ENCODE measurements at regions not wholly inside any gene's neighbourhood (a gene's known extent, or its start where the extent isn't known, plus 50 kb on each side); places are given as distances from the start of the nearest gene placed in this dataset.

DNA sequence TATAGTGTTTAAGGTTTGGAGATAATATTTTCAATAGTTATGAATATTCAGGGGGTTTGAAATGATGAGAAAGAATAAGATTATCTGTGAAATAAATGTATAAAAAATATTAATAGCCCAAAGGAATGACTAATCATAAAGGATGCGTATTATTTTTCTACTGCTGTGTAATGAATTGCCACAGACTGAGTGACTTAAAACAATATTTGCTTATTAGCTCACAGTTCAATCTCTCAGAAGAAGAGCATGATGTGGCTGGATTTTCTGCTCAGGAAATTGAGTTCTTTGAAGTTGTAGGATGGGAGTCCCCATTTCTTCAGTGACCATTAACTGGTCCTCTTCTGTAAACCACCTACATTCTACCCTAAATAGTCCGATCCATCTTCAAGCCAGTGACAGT lies 1680.8 kb upstream of the AGA start:
- no peak for TF ChIP-seq TAF1 (IDR thresholded peaks at IDR 0.05; ENCODE audit: borderline replicate concordance, low read depth, low read length)
- no peak for TF ChIP-seq POLR2A (IDR thresholded peaks at IDR 0.05; ENCODE audit: low read depth, low read length)
- no peak for TF ChIP-seq POLR2AphosphoS5 (IDR thresholded peaks at IDR 0.05; ENCODE audit: low read depth, low read length)
- FAIRE-seq (no peak), DNase-seq (ENCODE audit: insufficient read length) (no peak)

DNA sequence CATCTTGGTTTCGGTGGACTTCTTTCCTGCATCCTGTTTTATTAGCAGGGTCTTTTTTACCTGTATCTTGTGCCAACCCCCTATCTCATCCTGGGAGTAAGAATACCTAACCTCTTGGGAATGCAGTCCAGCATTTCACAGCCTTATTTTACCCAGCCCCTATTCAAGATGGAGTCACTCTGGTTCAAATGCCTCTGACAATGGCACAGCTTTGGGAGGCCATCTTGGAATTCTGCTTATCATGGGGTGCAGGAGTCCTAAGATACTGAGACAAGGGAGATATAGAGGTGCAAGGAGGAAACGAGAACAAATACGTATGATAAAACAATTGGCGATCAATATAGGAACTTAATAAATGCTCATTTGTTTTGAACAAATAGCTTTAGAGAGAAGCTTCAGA lies 1682.2 kb upstream of the AGA start:
- FAIRE-seq (no peak), DNase-seq (ENCODE audit: insufficient read length) (no peak)
- TF ChIP-seq POLR2A (IDR thresholded peaks at IDR 0.05; ENCODE audit: low read depth, low read length) (no peak), POLR2AphosphoS5 (IDR thresholded peaks at IDR 0.05; ENCODE audit: low read depth, low read length) (no peak)

DNA sequence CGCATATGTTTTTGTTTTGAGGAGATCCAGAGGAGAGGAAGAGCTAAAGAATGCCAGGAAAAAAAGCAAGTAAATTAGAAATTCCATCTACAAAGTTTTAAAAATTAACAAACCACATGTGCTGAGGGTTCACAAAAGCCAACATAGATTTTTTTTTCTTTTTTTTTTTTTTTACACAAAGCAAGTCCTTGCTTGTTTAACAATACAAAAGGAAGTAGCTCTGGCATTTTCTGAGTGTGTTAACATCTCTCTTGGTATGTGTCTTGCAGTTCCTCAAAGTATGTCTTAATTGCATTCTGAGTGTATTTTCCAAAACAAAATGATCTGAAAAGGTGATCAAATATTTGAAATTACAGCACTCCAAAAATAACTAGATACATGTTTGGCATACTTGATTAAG lies 1682.7 kb upstream of the AGA start:
- TF ChIP-seq POLR2A (IDR thresholded peaks at IDR 0.05; ENCODE audit: low read depth, low read length), result no peak
- DNase-seq (ENCODE audit: insufficient read length), result no peak
- no peak for FAIRE-seq

DNA sequence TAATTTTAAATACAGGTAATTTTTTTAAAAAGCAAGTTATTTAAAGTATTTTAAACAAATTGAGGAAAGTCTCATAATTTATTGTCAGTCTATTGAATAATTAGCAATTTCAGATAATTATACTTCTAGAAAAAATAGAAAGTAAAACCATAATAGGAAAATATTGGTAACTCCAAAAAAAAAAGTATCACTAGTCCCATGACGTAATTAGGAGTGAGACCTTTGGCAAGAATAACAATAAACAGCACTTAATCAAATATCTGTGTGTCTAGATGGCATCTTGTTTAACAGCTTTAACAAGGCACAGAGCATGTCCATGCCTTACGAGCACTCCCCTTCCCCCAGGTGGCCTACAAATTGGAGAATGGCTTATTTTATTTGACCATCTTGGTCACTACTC lies 1683.6 kb upstream of the AGA start:
- FAIRE-seq (no peak), DNase-seq (ENCODE audit: insufficient read length) (no peak)
- no peak for TF ChIP-seq POLR2AphosphoS5 (IDR thresholded peaks at IDR 0.05; ENCODE audit: low read depth, low read length)
- no peak for TF ChIP-seq POLR2A (IDR thresholded peaks at IDR 0.05; ENCODE audit: low read depth, low read length)
- no peak for TF ChIP-seq TAF1 (IDR thresholded peaks at IDR 0.05; ENCODE audit: borderline replicate concordance, low read depth, low read length)

DNA sequence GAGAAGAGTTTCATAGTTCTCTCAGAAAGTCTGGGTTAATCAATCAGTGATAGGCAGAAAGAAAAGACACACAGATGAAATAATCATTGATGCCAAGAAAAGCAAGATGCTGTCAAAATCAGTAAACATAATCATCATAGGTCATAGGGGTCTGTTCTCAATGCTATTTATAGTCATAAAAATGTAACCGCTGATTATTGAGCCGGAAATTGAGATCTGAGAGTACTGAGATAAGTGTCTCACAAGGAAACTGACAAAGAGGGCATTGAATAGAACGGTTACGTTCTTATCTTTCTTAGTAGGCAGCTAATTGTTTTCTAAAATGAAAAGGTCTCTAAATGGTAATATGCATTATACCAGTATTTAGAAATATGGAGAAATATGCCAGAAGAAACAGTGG lies 1686.1 kb upstream of the AGA start:
- FAIRE-seq (no peak), DNase-seq (ENCODE audit: insufficient read length) (no peak)
- TF ChIP-seq POLR2A (IDR thresholded peaks at IDR 0.05; ENCODE audit: low read depth, low read length) (no peak), POLR2AphosphoS5 (IDR thresholded peaks at IDR 0.05; ENCODE audit: low read depth, low read length) (no peak), TAF1 (IDR thresholded peaks at IDR 0.05; ENCODE audit: borderline replicate concordance, low read depth, low read length) (no peak)

DNA sequence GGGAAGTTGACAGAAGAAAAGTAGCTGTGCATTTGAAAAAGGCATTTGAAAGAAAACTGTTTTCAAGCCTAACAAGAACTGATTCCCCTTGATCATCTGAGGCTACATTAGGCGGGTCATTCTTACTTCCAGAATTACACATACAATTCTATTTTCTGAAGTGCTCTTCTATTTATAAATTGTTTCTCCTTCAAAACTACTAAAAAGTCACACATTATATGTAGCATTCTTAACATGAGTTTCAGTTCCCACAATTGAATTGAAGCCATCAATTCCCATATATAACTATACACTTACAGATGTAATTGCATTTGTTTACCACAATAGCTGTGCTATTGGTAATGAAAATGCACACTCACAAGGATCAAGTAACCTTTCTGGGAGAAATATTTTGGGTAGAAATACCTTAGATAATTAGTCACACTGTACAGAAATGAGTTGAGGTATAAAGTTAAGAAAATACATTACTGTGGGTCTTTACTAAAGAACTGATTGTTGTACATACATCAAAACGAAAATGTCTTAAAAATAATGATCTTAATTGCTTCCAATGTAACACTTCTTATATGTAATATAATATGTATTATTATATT lies 1688.0 kb upstream of the AGA start:
- FAIRE-seq (no peak), DNase-seq (ENCODE audit: insufficient read length) (no peak)
- TF ChIP-seq POLR2AphosphoS5 (IDR thresholded peaks at IDR 0.05; ENCODE audit: low read depth, low read length) (no peak), TAF1 (IDR thresholded peaks at IDR 0.05; ENCODE audit: borderline replicate concordance, low read depth, low read length) (no peak), POLR2A (IDR thresholded peaks at IDR 0.05; ENCODE audit: low read depth, low read length) (no peak)

DNA sequence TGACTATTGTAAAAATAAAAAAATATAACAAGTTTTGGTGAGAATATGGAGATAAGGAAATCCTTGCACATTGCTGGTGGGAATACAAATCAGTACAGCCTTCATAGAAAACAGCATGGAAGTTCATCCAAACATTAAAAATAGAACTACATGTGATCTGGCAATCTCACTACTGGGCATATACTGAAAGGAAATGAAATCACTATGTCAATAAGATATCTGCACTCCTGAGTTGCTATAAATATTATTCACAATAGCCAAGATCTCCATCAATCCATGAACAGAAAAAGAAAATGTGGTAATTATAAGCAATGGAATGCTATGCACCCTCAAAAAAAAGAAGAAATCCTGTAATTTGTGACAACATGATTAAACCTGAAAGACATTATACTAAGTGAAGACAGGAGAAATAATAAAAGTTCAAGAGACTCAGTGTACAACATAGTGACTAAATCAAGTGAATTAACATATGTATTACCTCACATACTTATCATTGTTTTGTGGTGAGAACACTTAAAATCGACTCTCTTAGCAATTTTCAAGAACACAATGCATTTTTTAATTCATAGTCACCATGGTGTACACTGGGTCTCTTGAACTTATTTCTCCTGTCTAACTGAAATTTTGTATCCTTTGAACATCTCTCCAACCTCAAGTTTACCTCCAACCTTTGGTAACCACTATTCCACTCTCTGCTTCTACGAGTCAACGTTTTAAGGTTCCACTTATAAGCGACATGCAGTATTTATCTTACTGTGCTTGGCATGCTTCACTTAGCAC lies 1703.7 kb upstream of the AGA start:
- no peak for TF ChIP-seq POLR2AphosphoS5 (IDR thresholded peaks at IDR 0.05; ENCODE audit: low read depth, low read length)
- TF ChIP-seq TAF1 (IDR thresholded peaks at IDR 0.05; ENCODE audit: borderline replicate concordance, low read depth, low read length), result no peak
- no peak for TF ChIP-seq POLR2A (IDR thresholded peaks at IDR 0.05; ENCODE audit: low read depth, low read length)
- FAIRE-seq (no peak), DNase-seq (ENCODE audit: insufficient read length) (no peak)

DNA sequence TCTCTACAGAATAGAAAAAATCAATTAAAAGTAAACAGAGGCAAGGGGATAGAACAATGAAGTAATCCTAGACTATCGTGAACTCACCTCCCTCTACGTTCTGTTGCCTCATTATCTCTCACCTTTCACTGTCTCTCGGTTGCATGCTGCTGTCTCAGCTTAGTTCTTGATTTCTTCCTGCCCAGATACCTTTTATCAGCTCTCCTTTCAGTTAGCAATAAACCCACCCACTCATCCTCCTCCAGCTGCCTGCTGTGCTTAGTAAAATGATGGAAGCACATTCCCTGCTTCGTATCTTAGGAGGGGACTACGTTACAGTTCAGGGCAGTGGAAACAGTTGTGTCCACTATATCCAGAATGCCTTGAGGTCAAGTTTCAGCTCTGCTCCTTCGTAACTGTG lies 1709.5 kb upstream of the AGA start:
- DNase-seq (ENCODE audit: insufficient read length), result no peak
- no peak for TF ChIP-seq TAF1 (IDR thresholded peaks at IDR 0.05; ENCODE audit: borderline replicate concordance, low read depth, low read length)
- TF ChIP-seq POLR2A (IDR thresholded peaks at IDR 0.05; ENCODE audit: low read depth, low read length), result no peak
- no peak for TF ChIP-seq POLR2AphosphoS5 (IDR thresholded peaks at IDR 0.05; ENCODE audit: low read depth, low read length)
- FAIRE-seq, result no peak

DNA sequence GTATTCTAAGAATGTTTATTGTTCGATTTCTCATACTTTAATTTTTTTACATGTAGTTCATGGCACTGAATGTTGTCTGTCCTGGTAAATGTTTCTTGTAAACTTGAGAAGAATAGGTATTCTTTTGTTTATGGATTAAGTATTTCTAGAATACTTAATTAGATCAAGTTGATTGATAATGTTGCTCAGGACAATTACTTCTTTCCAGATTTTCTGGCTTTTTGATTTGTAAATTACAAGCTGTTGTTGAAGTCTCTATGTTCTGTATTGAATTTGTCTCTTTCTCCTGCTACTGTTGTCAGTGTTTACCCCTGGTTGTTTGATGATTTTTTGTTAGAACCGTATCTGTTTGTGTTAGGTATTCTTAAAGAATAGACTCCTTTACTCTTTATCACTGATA lies 1720.9 kb upstream of the AGA start:
- FAIRE-seq (no peak), DNase-seq (ENCODE audit: insufficient read length) (no peak)
- no peak for TF ChIP-seq POLR2A (IDR thresholded peaks at IDR 0.05; ENCODE audit: low read depth, low read length)
- no peak for TF ChIP-seq TAF1 (IDR thresholded peaks at IDR 0.05; ENCODE audit: borderline replicate concordance, low read depth, low read length)
- TF ChIP-seq POLR2AphosphoS5 (IDR thresholded peaks at IDR 0.05; ENCODE audit: low read depth, low read length), result no peak

DNA sequence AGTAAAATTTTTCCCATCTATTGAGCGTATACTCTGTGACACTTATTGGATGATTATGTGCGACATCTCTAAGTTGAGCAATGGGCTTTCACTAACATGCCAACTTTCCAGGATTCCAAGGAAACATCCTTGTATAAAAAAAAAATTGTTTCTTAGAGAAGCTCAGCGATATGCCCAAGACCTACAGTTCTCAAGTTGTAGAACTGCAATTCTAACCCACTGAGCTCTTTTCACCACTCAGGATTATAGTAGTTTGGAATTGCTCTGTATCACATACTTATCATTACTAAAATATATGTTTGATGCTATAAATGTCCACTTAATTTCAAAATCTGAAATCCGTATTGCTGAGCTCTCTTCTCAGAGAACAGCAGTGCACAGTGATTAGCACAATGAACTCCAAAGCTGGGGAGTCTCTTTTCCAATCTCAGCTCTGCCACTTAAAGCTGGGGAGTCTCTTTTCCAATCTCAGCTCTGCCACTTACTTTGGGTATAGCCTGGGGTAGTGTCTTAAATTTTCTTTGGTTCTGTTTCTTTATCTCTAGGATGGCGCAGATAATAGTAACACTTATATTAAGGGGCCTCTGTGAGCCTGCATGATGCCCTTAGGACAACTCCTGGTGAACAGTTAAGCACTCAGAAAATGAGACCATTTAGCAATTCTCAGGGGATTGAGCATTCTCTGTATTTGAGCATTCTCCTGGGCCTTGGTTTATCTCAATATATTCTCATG lies 1722.2 kb upstream of the AGA start:
- TF ChIP-seq POLR2AphosphoS5 (IDR thresholded peaks at IDR 0.05; ENCODE audit: low read depth, low read length), result no peak
- TF ChIP-seq POLR2A (IDR thresholded peaks at IDR 0.05; ENCODE audit: low read depth, low read length), result no peak
- no peak for TF ChIP-seq TAF1 (IDR thresholded peaks at IDR 0.05; ENCODE audit: borderline replicate concordance, low read depth, low read length)
- DNase-seq (ENCODE audit: insufficient read length) (no peak), FAIRE-seq (no peak)

DNA sequence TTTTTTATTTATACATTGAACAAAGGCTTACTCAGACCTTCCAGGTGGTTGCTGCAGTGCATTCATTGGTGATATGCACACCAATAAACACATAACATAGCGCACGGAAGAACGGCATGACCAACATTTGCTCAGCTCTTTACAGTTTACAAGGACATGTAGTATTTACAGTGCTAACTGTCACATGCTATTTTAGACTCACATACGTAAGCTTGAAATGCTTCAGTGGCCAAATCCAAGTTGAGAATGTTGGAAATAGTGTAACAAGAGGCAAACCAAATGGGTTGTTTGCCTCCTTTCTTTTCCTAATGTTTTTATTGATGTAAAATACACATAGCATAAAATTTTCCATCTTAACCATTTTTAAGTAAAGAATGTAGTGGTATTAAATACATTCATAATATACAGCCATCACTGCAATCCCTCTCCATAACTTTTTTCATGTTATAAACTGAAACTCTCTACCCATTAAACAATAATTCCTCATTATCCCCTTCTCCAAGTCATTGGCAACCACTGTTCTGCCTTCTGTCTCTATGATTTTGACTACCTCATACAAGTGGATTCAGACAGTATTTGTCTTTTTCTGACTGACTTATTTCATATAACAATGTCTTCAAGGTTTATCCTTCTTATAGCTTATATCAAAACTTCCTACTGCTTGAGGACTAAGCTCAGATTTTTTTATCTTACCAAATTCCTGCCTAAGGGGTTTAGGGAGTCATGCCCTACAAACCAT lies 1722.9 kb upstream of the AGA start:
- no peak for TF ChIP-seq POLR2AphosphoS5 (IDR thresholded peaks at IDR 0.05; ENCODE audit: low read depth, low read length)
- TF ChIP-seq TAF1 (IDR thresholded peaks at IDR 0.05; ENCODE audit: borderline replicate concordance, low read depth, low read length), result no peak
- TF ChIP-seq POLR2A (IDR thresholded peaks at IDR 0.05; ENCODE audit: low read depth, low read length), result no peak
- DNase-seq (ENCODE audit: insufficient read length) (no peak), FAIRE-seq (no peak)
